ENCODE measurements at regions not wholly inside any gene's neighbourhood (a gene's known extent, or its start where the extent isn't known, plus 50 kb on each side); places are given as distances from the start of the nearest gene placed in this dataset.
"Not testable (repeated sequence)": the region's sequence is repeated elsewhere in the genome, so short reads cannot be mapped to it uniquely, and the experiment has no call there.

DNA sequence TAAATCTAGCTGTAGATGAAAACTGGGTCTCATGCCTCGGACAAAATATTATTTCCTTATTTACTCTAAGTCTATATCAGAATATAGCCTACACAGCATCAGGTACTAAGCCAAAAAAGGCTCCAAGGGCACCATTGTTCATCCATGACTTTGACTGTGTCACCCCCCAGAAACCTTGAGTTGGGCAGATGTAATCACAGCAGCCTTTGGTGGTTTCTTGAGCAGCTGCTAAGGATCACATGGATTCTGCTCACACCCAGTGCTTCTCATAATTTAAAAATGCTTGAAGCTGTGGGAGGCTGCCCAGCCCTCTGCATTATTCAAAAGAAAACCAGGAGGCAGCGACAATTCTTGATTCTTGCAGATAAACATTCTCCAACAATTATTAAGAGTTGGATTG is 293.5 kb upstream of the PLGLB2 start:
- peak overlapping the region; percentile 42; the same call in 1 of the 2 replicates for H3K4me2 ChIP-seq (ENCODE audit: low read length)
- H3K4me3 ChIP-seq (replicated peaks in 1 of 2; ENCODE audit: low read depth in 1 of 2, low read length in 2 of 2); H2AFZ ChIP-seq (ENCODE audit: low read depth, low read length, poor library complexity, severe bottlenecking); BruUV-seq (replicated peaks); CTCF ChIA-PET; H3K27me3 ChIP-seq (ENCODE audit: insufficient read depth, low read length); H3K9me2 ChIP-seq (ENCODE audit: insufficient read depth); H3K79me2 ChIP-seq (ENCODE audit: insufficient read depth, low read length); H3K9ac ChIP-seq (ENCODE audit: low read length); intact Hi-C loops (cut with micrococcal nuclease); RAD21 ChIA-PET (ENCODE audit: low non-redundant PET in 1 of 2, low total read pairs in 2 of 2, uncharacterized antibody in 2 of 2, unreplicated experiment in 2 of 2); DNase-seq (ENCODE audit: low read depth, low spot score); H3K9me3 ChIP-seq (ENCODE audit: control insufficient read depth in 1 of 2, insufficient read depth in 1 of 2, low read depth in 1 of 2, low read length in 2 of 2); POLR2A ChIA-PET; ATAC-seq; H4K20me1 ChIP-seq (ENCODE audit: insufficient read depth); H3K36me3 ChIP-seq (ENCODE audit: control insufficient read depth in 1 of 2, insufficient read depth in 2 of 2, low read length in 2 of 2): not testable (repeated sequence)
- peak overlapping the region; percentile 53; the same call in 1 of the 2 replicates for H3K27ac ChIP-seq (ENCODE audit: low read depth, low read length)
- H3K4me1 ChIP-seq (ENCODE audit: control insufficient read depth in 1 of 2, insufficient read depth in 2 of 2, low read length in 2 of 2) = peaks cover 8 to 29% of the 10 kb centered on the region in 2 experiments; a peak in 3 of 4 replicates

DNA sequence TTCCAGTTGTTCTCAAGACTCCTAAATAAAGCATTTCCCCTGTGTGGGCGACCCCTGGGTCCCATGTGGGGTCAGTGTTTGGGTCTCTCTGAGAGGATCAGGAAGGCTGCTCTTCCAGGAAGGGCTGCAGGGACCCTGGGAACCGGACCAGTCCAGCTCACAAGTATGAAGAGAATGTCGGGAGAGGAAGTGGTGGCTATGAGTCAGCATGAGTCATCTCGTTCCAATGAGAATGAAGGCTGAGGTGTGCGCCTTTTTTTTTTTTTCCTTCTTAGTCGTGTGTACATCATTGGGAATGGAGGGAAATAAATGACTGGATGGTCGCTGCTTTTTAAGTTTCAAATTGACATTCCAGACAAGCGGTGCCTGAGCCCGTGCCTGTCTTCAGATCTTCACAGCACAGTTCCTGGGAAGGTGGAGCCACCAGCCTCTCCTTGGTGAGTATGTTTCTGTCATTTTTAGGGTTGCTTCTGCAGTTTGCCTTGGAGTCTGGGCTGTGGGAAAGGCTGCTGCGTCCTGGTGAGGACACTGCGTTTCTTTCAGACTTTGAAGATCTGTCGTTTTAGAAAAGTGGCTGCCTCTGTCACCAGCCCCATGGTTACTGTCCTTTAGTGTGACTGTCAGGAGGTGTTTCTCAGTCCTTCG is 292.6 kb upstream of the PLGLB2 start:
- CTCF ChIA-PET; H3K36me3 ChIP-seq (ENCODE audit: control insufficient read depth in 1 of 2, insufficient read depth in 2 of 2, low read length in 2 of 2); BruUV-seq (replicated peaks); POLR2A ChIA-PET; H2AFZ ChIP-seq (ENCODE audit: low read depth, low read length, poor library complexity, severe bottlenecking); RAD21 ChIA-PET (ENCODE audit: low non-redundant PET in 1 of 2, low total read pairs in 2 of 2, uncharacterized antibody in 2 of 2, unreplicated experiment in 2 of 2); H3K9me2 ChIP-seq (ENCODE audit: insufficient read depth); H4K20me1 ChIP-seq (ENCODE audit: insufficient read depth); intact Hi-C loops (cut with micrococcal nuclease); DNase-seq (ENCODE audit: low read depth, low spot score); H3K9me3 ChIP-seq (ENCODE audit: control insufficient read depth in 1 of 2, insufficient read depth in 1 of 2, low read depth in 1 of 2, low read length in 2 of 2); H3K27me3 ChIP-seq (ENCODE audit: insufficient read depth, low read length): not testable (repeated sequence)
- H3K9ac ChIP-seq (ENCODE audit: low read length) = peak overlapping the region; percentile 66
- H3K4me3 ChIP-seq (replicated peaks in 1 of 2; ENCODE audit: low read depth in 1 of 2, low read length in 2 of 2) = peak overlapping the region; percentile 43 to 57
- peak; percentile 68 for ATAC-seq
- H3K4me1 ChIP-seq (ENCODE audit: control insufficient read depth in 1 of 2, insufficient read depth in 2 of 2, low read length in 2 of 2) = peaks cover 8 to 32% of the 10 kb centered on the region in 2 experiments; a peak in 3 of 4 replicates
- peaks cover 10% of the 10 kb centered on the region for H3K79me2 ChIP-seq (ENCODE audit: insufficient read depth, low read length)
- peak overlapping the region; percentile 66 for H3K4me2 ChIP-seq (ENCODE audit: low read length)
- H3K27ac ChIP-seq (ENCODE audit: low read depth, low read length) = peak overlapping the region; percentile 66

DNA sequence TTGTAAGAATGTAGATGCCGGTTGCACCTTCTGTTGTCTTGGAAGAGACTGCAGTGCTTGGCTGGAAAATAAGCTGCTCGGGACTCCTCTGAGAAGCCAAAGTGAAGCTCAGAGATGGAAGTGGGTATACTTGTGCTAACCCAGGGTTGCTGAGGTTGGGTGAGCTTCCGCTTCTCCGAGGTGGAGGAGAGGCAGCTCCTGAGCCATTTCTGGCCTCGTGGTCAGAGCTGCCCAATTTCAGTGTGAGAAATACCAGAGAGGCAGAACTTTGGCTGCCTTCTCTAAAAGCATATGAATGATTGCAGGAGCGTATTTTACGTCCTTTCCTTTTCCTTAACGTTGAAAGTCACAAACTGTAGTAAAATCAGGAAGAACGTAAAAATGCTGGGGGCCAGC is 292.0 kb upstream of the PLGLB2 start:
- RAD21 ChIA-PET (ENCODE audit: low non-redundant PET in 1 of 2, low total read pairs in 2 of 2, uncharacterized antibody in 2 of 2, unreplicated experiment in 2 of 2); DNase-seq (ENCODE audit: low read depth, low spot score); H3K27me3 ChIP-seq (ENCODE audit: insufficient read depth, low read length); H3K9me2 ChIP-seq (ENCODE audit: insufficient read depth); H2AFZ ChIP-seq (ENCODE audit: low read depth, low read length, poor library complexity, severe bottlenecking); H3K9me3 ChIP-seq (ENCODE audit: control insufficient read depth in 1 of 2, insufficient read depth in 1 of 2, low read depth in 1 of 2, low read length in 2 of 2); H4K20me1 ChIP-seq (ENCODE audit: insufficient read depth); H3K36me3 ChIP-seq (ENCODE audit: control insufficient read depth in 1 of 2, insufficient read depth in 2 of 2, low read length in 2 of 2); intact Hi-C loops (cut with micrococcal nuclease); POLR2A ChIA-PET; CTCF ChIA-PET: not testable (repeated sequence)
- H3K27ac ChIP-seq (ENCODE audit: low read depth, low read length) = peak overlapping the region; percentile 66
- peak; percentile 12 for ATAC-seq
- H3K4me2 ChIP-seq (ENCODE audit: low read length) = peak overlapping the region; percentile 66
- BruUV-seq (replicated peaks) = TSS peak; percentile 91
- H3K9ac ChIP-seq (ENCODE audit: low read length) = peak overlapping the region; percentile 66
- peaks cover 10% of the 10 kb centered on the region for H3K79me2 ChIP-seq (ENCODE audit: insufficient read depth, low read length)
- H3K4me1 ChIP-seq (ENCODE audit: control insufficient read depth in 1 of 2, insufficient read depth in 2 of 2, low read length in 2 of 2) = peaks cover 8 to 33% of the 10 kb centered on the region in 2 experiments; a peak in 3 of 4 replicates
- H3K4me3 ChIP-seq (replicated peaks in 1 of 2; ENCODE audit: low read depth in 1 of 2, low read length in 2 of 2) = peak overlapping the region; percentile 43 to 57
